IMR-90 (cell line): ENCODE measurements at regions not wholly inside any gene's neighbourhood (a gene's known extent, or its start where the extent isn't known, plus 50 kb on each side); places are given as distances from the start of the nearest gene placed in this dataset.

Source experiments
- ATAC-seq: fragments of 200-7000 bp; cut with Tn5 transposase; 2 replicates; pipeline ENCODE4 v1.9.1; 2020; ENCODE audit warnings: low read depth, mild to moderate bottlenecking, moderate library complexity
- BruUV-seq: library from RNA; stranded (reverse); fragments of 400-500 nt; replicated peaks from 2 replicates; lab custom pipeline; 2021; lab: Mats Ljungman, UMichigan
- CTCF ChIA-PET: fragments of 300-600 bp; formaldehyde crosslinking; extraction: SDS; loops from one replicate; lab custom pipeline; 2021; ENCODE audit warnings: antibody characterized with exemption; lab: Yijun Ruan, JAX
- POLR2A ChIA-PET: fragments of 300-600 bp; sonication (Branson Sonifier 250); formaldehyde crosslinking; loops from one replicate; lab custom pipeline; 2022; ENCODE audit warnings: antibody characterized with exemption; ENCODE audit not compliant: unreplicated experiment; lab: Charles Lee
- DNase-seq: peaks from one replicate; pipeline ENCODE4 v3.0.0; 2013
- H2AFZ ChIP-seq: replicated peaks from 2 replicates; pipeline ENCODE3; 2013; ENCODE audit warnings: low read length, mild to moderate bottlenecking; ENCODE audit not compliant: poor library complexity
- H2AK5ac ChIP-seq: 2 replicates; pipeline ENCODE4 v1.6.1; 2013; ENCODE audit warnings: low read depth, low read length, inconsistent platforms
- H2AK9ac ChIP-seq: replicated peaks from 2 replicates; pipeline ENCODE3; 2013; ENCODE audit warnings: mild to moderate bottlenecking, low read depth, low read length, moderate library complexity; ENCODE audit not compliant: poor library complexity
- H2BK120ac ChIP-seq: 2 replicates; pipeline ENCODE4 v1.6.1; 2013; ENCODE audit warnings: low read depth, low read length, inconsistent platforms
- H2BK15ac ChIP-seq: 3 replicates; pipeline ENCODE4 v1.6.1; 2013; ENCODE audit warnings: low read depth, low read length, inconsistent platforms
- H2BK20ac ChIP-seq: 2 replicates; pipeline ENCODE4 v1.6.1; 2013; ENCODE audit warnings: low read depth, mild to moderate bottlenecking, inconsistent platforms, low read length, moderate library complexity
- H2BK5ac ChIP-seq: 2 replicates; pipeline ENCODE4 v1.6.1; 2013; ENCODE audit warnings: mild to moderate bottlenecking, low read depth, low read length, inconsistent platforms; ENCODE audit not compliant: poor library complexity, severe bottlenecking
- H3K14ac ChIP-seq: replicated peaks from 2 replicates; pipeline ENCODE4 v1.6.1; 2013; ENCODE audit warnings: low read depth, low read length, inconsistent platforms
- H3K18ac ChIP-seq: 2 replicates; pipeline ENCODE4 v1.6.1; 2013; ENCODE audit warnings: low read depth, low read length, control low read depth
- H3K23ac ChIP-seq: 2 replicates; pipeline ENCODE4 v1.6.1; 2013; ENCODE audit warnings: low read depth, low read length, inconsistent platforms
- H3K27ac ChIP-seq: 2 replicates; pipeline ENCODE4 v1.5.1; 2013; ENCODE audit warnings: mild to moderate bottlenecking, control low read depth, low read length; ENCODE audit not compliant: insufficient read depth
- H3K27me3 ChIP-seq: 2 replicates; pipeline ENCODE4 v1.6.1; 2013; ENCODE audit warnings: low read length; ENCODE audit not compliant: control insufficient read depth, insufficient read depth
- H3K36me3 ChIP-seq: 2 replicates; pipeline ENCODE4 v1.6.1; 2013; ENCODE audit warnings: low read length, mixed read lengths; ENCODE audit not compliant: control insufficient read depth, insufficient read depth
- H3K4ac ChIP-seq: 2 replicates; pipeline ENCODE4 v1.6.1; 2013; ENCODE audit warnings: low read depth, low read length, inconsistent platforms
- H3K4me1 ChIP-seq: 2 replicates; pipeline ENCODE4 v1.6.1; 2013; ENCODE audit warnings: low read length, mixed read lengths; ENCODE audit not compliant: control insufficient read depth, insufficient read depth
- H3K4me2 ChIP-seq: 2 replicates; pipeline ENCODE4 v1.6.1; 2013; ENCODE audit warnings: low read depth, mild to moderate bottlenecking, control low read depth, low read length, moderate library complexity
- H3K4me3 ChIP-seq: 2 replicates; pipeline ENCODE4 v1.5.1; 2013; ENCODE audit warnings: low read depth, mild to moderate bottlenecking, control low read depth, low read length, moderate library complexity; ENCODE audit not compliant: insufficient read depth
- H3K56ac ChIP-seq: 2 replicates; pipeline ENCODE4 v1.6.1; 2013; ENCODE audit warnings: low read length, inconsistent platforms; ENCODE audit not compliant: insufficient read depth; ENCODE audit errors: extremely low read depth
- H3K79me1 ChIP-seq, 2 experiments: 2 replicates each; pipeline ENCODE4 v1.6.1; 2013; ENCODE audit warnings: low read length in 2 of 2, inconsistent platforms in 1 of 2, low read depth in 1 of 2
- H3K9ac ChIP-seq: 2 replicates; pipeline ENCODE4 v1.6.1; 2013; ENCODE audit warnings: low read depth, low read length, control low read depth
- H3K9me1 ChIP-seq: 2 replicates; pipeline ENCODE4 v1.6.1; 2013; ENCODE audit warnings: low read length, inconsistent platforms; ENCODE audit not compliant: insufficient read depth
- H3K9me3 ChIP-seq: 2 replicates; pipeline ENCODE4 v1.6.1; 2013; ENCODE audit warnings: low read length; ENCODE audit not compliant: control insufficient read depth, insufficient read depth
- H4K20me1 ChIP-seq: 2 replicates; pipeline ENCODE4 v1.6.1; 2013; ENCODE audit warnings: low read length, inconsistent platforms; ENCODE audit not compliant: insufficient read depth
- H4K5ac ChIP-seq: 2 replicates; pipeline ENCODE4 v1.6.1; 2013; ENCODE audit warnings: mild to moderate bottlenecking, low read depth, low read length, control low read depth
- H4K8ac ChIP-seq, 2 experiments: 2 replicates each; pipeline ENCODE4 v1.6.1; 2013; ENCODE audit warnings: low read depth in 2 of 2, low read length in 2 of 2, control low read depth in 1 of 2, inconsistent platforms in 1 of 2
- H4K91ac ChIP-seq: 2 replicates; pipeline ENCODE4 v1.6.1; 2013; ENCODE audit warnings: low read depth, low read length, inconsistent platforms; ENCODE audit not compliant: insufficient read depth
- CEBPB ChIP-seq: IDR thresholded peaks from 2 replicates; pipeline ENCODE4 v1.6.1; 2012; ENCODE audit warnings: low read depth, low read length, improper control_type of control experiment
- CTCF ChIP-seq: conservative IDR thresholded peaks from 2 replicates; pipeline ENCODE4 v1.5.1; 2012; ENCODE audit warnings: mild to moderate bottlenecking, low read depth, low read length, improper control_type of control experiment
- MXI1 ChIP-seq: IDR thresholded peaks from 2 replicates; pipeline ENCODE4 v1.6.1; 2012; ENCODE audit warnings: low read depth, mild to moderate bottlenecking, low read length, moderate library complexity, borderline replicate concordance
- POLR2A ChIP-seq: IDR thresholded peaks from 2 replicates; pipeline ENCODE4 v1.6.1; 2012; ENCODE audit warnings: mild to moderate bottlenecking, low read depth, low read length
- RAD21 ChIP-seq: IDR thresholded peaks from 2 replicates; pipeline ENCODE4 v1.6.1; 2012; ENCODE audit warnings: low read length, improper control_type of control experiment
- RCOR1 ChIP-seq: IDR thresholded peaks from 2 replicates; pipeline ENCODE4 v1.6.1; 2012; ENCODE audit warnings: mild to moderate bottlenecking, low read length, improper control_type of control experiment; ENCODE audit not compliant: insufficient replicate concordance
- RFX5 ChIP-seq: IDR thresholded peaks from 2 replicates; pipeline ENCODE4 v1.8.0; 2012; ENCODE audit warnings: low read depth, mild to moderate bottlenecking, low read length, moderate library complexity
- SMC3 ChIP-seq: fragments of 150-350 bp; IDR thresholded peaks from 2 replicates; pipeline ENCODE4 v1.6.1; 2016; ENCODE audit warnings: low read depth, mild to moderate bottlenecking, antibody characterized with exemption, low read length, moderate library complexity
- WGBS, 2 experiments: methylation state at CpG; one replicate each; pipeline versions ENCODE4 v1.1.5 to v1.1.7; 2013; ENCODE audit warnings: missing lambda C conversion rate in 2 of 2; ENCODE audit not compliant: insufficient read length in 1 of 2; ENCODE audit errors: extremely low coverage in 2 of 2; 5-methylcytosine and 5-hydroxymethylcytosine counted together
- dilution Hi-C: fragments of 300-500 bp; cut with HindIII; formaldehyde crosslinking; loops from one replicate; pipeline ENCODE4 v1.14.3; 2018; ENCODE audit warnings: low sequenced_read_pairs; ENCODE audit not compliant: unreplicated experiment
- in situ Hi-C: fragments of 300-500 bp; cut with MboI; formaldehyde crosslinking; loops from 3 replicates; pipeline ENCODE4 v1.14.3; 2019; ENCODE audit warnings: low sequenced_read_pairs, inconsistent platforms, mixed read lengths
- intact Hi-C: fragments of 100-400 bp; cut with micrococcal nuclease; formaldehyde crosslinking; loops from 2 replicates; pipeline ENCODE4 v1.10.0; 2022

GRCh38 chr5:67617051-67617450 lies 420.5 kb upstream of the CD180 start:
- H3K4me2 ChIP-seq = no peak overlapping the region
- no peak overlapping the region for H3K4me3 ChIP-seq
- H3K9me3 ChIP-seq = peaks cover 2% of the 10 kb centered on the region; the same call in 1 of the 2 replicates
- no TSS peak for BruUV-seq
- no peaks in the 10 kb centered on the region for H3K4me1 ChIP-seq
- no peaks in the 10 kb centered on the region for H3K36me3 ChIP-seq
- in situ Hi-C loops = no loop called here
- H3K23ac ChIP-seq = no peak overlapping the region
- WGBS, 2 experiments = no CpG with 5 or more reads among the region's 3 CpGs
- no peak overlapping the region for H2BK120ac ChIP-seq
- no peaks in the 10 kb centered on the region for H3K9me1 ChIP-seq
- H3K18ac ChIP-seq = no peak overlapping the region
- no peak overlapping the region for H4K91ac ChIP-seq
- H2BK20ac ChIP-seq = no peak overlapping the region
- TF ChIP-seq RFX5 = no peak
- no peak for TF ChIP-seq CEBPB
- no peak for TF ChIP-seq POLR2A
- TF ChIP-seq MXI1 = no peak
- TF ChIP-seq CTCF = no peak
- no peak for TF ChIP-seq RCOR1
- TF ChIP-seq RAD21 = no peak
- TF ChIP-seq SMC3 = no peak
- no peaks in the 10 kb centered on the region for H3K79me1 ChIP-seq
- H2BK15ac ChIP-seq = no peak overlapping the region
- H3K27ac ChIP-seq = no peak overlapping the region
- POLR2A ChIA-PET = no interaction called here
- H2BK5ac ChIP-seq = no peak overlapping the region
- CTCF ChIA-PET = no interaction called here
- no peak overlapping the region for H4K5ac ChIP-seq
- no peak overlapping the region for H2AK9ac ChIP-seq
- H2AK5ac ChIP-seq = no peak overlapping the region
- H4K8ac ChIP-seq = no peak overlapping the region
- DNase-seq = no peak
- H3K27me3 ChIP-seq = no peaks in the 10 kb centered on the region
- H3K9ac ChIP-seq = no peak overlapping the region
- H3K56ac ChIP-seq = no peak overlapping the region
- dilution Hi-C loops = no loop called here
- intact Hi-C loops = no loop called here
- H3K4ac ChIP-seq = no peak overlapping the region
- H4K20me1 ChIP-seq = no peaks in the 10 kb centered on the region
- H3K14ac ChIP-seq = no peak overlapping the region
- H2AFZ ChIP-seq = no peak overlapping the region
- ATAC-seq = no peak
